IMR-90 (cell line): ENCODE measurements at regions not wholly inside any gene's neighbourhood (a gene's known extent, or its start where the extent isn't known, plus 50 kb on each side); places are given as distances from the start of the nearest gene placed in this dataset.

Experiments
- ATAC-seq: fragments of 200-7000 bp; cut with Tn5 transposase; 2 replicates; pipeline ENCODE4 v1.9.1; 2020; ENCODE audit warnings: low read depth, mild to moderate bottlenecking, moderate library complexity
- BruUV-seq: library from RNA; stranded (reverse); fragments of 400-500 nt; replicated peaks from 2 replicates; lab custom pipeline; 2021; lab: Mats Ljungman, UMichigan
- CTCF ChIA-PET: fragments of 300-600 bp; formaldehyde crosslinking; extraction: SDS; loops from one replicate; lab custom pipeline; 2021; ENCODE audit warnings: antibody characterized with exemption; lab: Yijun Ruan, JAX
- POLR2A ChIA-PET: fragments of 300-600 bp; sonication (Branson Sonifier 250); formaldehyde crosslinking; loops from one replicate; lab custom pipeline; 2022; ENCODE audit warnings: antibody characterized with exemption; ENCODE audit not compliant: unreplicated experiment; lab: Charles Lee
- DNase-seq: peaks from one replicate; pipeline ENCODE4 v3.0.0; 2013
- H2AFZ ChIP-seq: replicated peaks from 2 replicates; pipeline ENCODE3; 2013; ENCODE audit warnings: low read length, mild to moderate bottlenecking; ENCODE audit not compliant: poor library complexity
- H2AK5ac ChIP-seq: 2 replicates; pipeline ENCODE4 v1.6.1; 2013; ENCODE audit warnings: low read depth, low read length, inconsistent platforms
- H2AK9ac ChIP-seq: replicated peaks from 2 replicates; pipeline ENCODE3; 2013; ENCODE audit warnings: mild to moderate bottlenecking, low read depth, low read length, moderate library complexity; ENCODE audit not compliant: poor library complexity
- H2BK120ac ChIP-seq: 2 replicates; pipeline ENCODE4 v1.6.1; 2013; ENCODE audit warnings: low read depth, low read length, inconsistent platforms
- H2BK15ac ChIP-seq: 3 replicates; pipeline ENCODE4 v1.6.1; 2013; ENCODE audit warnings: low read depth, low read length, inconsistent platforms
- H2BK20ac ChIP-seq: 2 replicates; pipeline ENCODE4 v1.6.1; 2013; ENCODE audit warnings: low read depth, mild to moderate bottlenecking, inconsistent platforms, low read length, moderate library complexity
- H2BK5ac ChIP-seq: 2 replicates; pipeline ENCODE4 v1.6.1; 2013; ENCODE audit warnings: mild to moderate bottlenecking, low read depth, low read length, inconsistent platforms; ENCODE audit not compliant: poor library complexity, severe bottlenecking
- H3K14ac ChIP-seq: replicated peaks from 2 replicates; pipeline ENCODE4 v1.6.1; 2013; ENCODE audit warnings: low read depth, low read length, inconsistent platforms
- H3K18ac ChIP-seq: 2 replicates; pipeline ENCODE4 v1.6.1; 2013; ENCODE audit warnings: low read depth, low read length, control low read depth
- H3K23ac ChIP-seq: 2 replicates; pipeline ENCODE4 v1.6.1; 2013; ENCODE audit warnings: low read depth, low read length, inconsistent platforms
- H3K27ac ChIP-seq: 2 replicates; pipeline ENCODE4 v1.5.1; 2013; ENCODE audit warnings: mild to moderate bottlenecking, control low read depth, low read length; ENCODE audit not compliant: insufficient read depth
- H3K27me3 ChIP-seq: 2 replicates; pipeline ENCODE4 v1.6.1; 2013; ENCODE audit warnings: low read length; ENCODE audit not compliant: control insufficient read depth, insufficient read depth
- H3K36me3 ChIP-seq: 2 replicates; pipeline ENCODE4 v1.6.1; 2013; ENCODE audit warnings: low read length, mixed read lengths; ENCODE audit not compliant: control insufficient read depth, insufficient read depth
- H3K4ac ChIP-seq: 2 replicates; pipeline ENCODE4 v1.6.1; 2013; ENCODE audit warnings: low read depth, low read length, inconsistent platforms
- H3K4me1 ChIP-seq: 2 replicates; pipeline ENCODE4 v1.6.1; 2013; ENCODE audit warnings: low read length, mixed read lengths; ENCODE audit not compliant: control insufficient read depth, insufficient read depth
- H3K4me2 ChIP-seq: 2 replicates; pipeline ENCODE4 v1.6.1; 2013; ENCODE audit warnings: low read depth, mild to moderate bottlenecking, control low read depth, low read length, moderate library complexity
- H3K4me3 ChIP-seq: 2 replicates; pipeline ENCODE4 v1.5.1; 2013; ENCODE audit warnings: low read depth, mild to moderate bottlenecking, control low read depth, low read length, moderate library complexity; ENCODE audit not compliant: insufficient read depth
- H3K56ac ChIP-seq: 2 replicates; pipeline ENCODE4 v1.6.1; 2013; ENCODE audit warnings: low read length, inconsistent platforms; ENCODE audit not compliant: insufficient read depth; ENCODE audit errors: extremely low read depth
- H3K79me1 ChIP-seq, 2 experiments: 2 replicates each; pipeline ENCODE4 v1.6.1; 2013; ENCODE audit warnings: low read length in 2 of 2, inconsistent platforms in 1 of 2, low read depth in 1 of 2
- H3K9ac ChIP-seq: 2 replicates; pipeline ENCODE4 v1.6.1; 2013; ENCODE audit warnings: low read depth, low read length, control low read depth
- H3K9me1 ChIP-seq: 2 replicates; pipeline ENCODE4 v1.6.1; 2013; ENCODE audit warnings: low read length, inconsistent platforms; ENCODE audit not compliant: insufficient read depth
- H3K9me3 ChIP-seq: 2 replicates; pipeline ENCODE4 v1.6.1; 2013; ENCODE audit warnings: low read length; ENCODE audit not compliant: control insufficient read depth, insufficient read depth
- H4K20me1 ChIP-seq: 2 replicates; pipeline ENCODE4 v1.6.1; 2013; ENCODE audit warnings: low read length, inconsistent platforms; ENCODE audit not compliant: insufficient read depth
- H4K5ac ChIP-seq: 2 replicates; pipeline ENCODE4 v1.6.1; 2013; ENCODE audit warnings: mild to moderate bottlenecking, low read depth, low read length, control low read depth
- H4K8ac ChIP-seq, 2 experiments: 2 replicates each; pipeline ENCODE4 v1.6.1; 2013; ENCODE audit warnings: low read depth in 2 of 2, low read length in 2 of 2, control low read depth in 1 of 2, inconsistent platforms in 1 of 2
- H4K91ac ChIP-seq: 2 replicates; pipeline ENCODE4 v1.6.1; 2013; ENCODE audit warnings: low read depth, low read length, inconsistent platforms; ENCODE audit not compliant: insufficient read depth
- CEBPB ChIP-seq: IDR thresholded peaks from 2 replicates; pipeline ENCODE4 v1.6.1; 2012; ENCODE audit warnings: low read depth, low read length, improper control_type of control experiment
- FOS ChIP-seq: fragments of 150-350 bp; IDR thresholded peaks from 2 replicates; pipeline ENCODE4 v1.6.1; 2016; ENCODE audit warnings: low read depth, low read length
- NFE2L2 ChIP-seq: fragments of 150-350 bp; IDR thresholded peaks from 2 replicates; pipeline ENCODE4 v1.6.1; 2016; ENCODE audit warnings: low read depth, mild to moderate bottlenecking, low read length
- WGBS, 2 experiments: methylation state at CpG; one replicate each; pipeline versions ENCODE4 v1.1.5 to v1.1.7; 2013; ENCODE audit warnings: missing lambda C conversion rate in 2 of 2; ENCODE audit not compliant: insufficient read length in 1 of 2; ENCODE audit errors: extremely low coverage in 2 of 2; 5-methylcytosine and 5-hydroxymethylcytosine counted together
- dilution Hi-C: fragments of 300-500 bp; cut with HindIII; formaldehyde crosslinking; loops from one replicate; pipeline ENCODE4 v1.14.3; 2018; ENCODE audit warnings: low sequenced_read_pairs; ENCODE audit not compliant: unreplicated experiment
- in situ Hi-C: fragments of 300-500 bp; cut with MboI; formaldehyde crosslinking; loops from 3 replicates; pipeline ENCODE4 v1.14.3; 2019; ENCODE audit warnings: low sequenced_read_pairs, inconsistent platforms, mixed read lengths
- intact Hi-C: fragments of 100-400 bp; cut with micrococcal nuclease; formaldehyde crosslinking; loops from 2 replicates; pipeline ENCODE4 v1.10.0; 2022

- Histone ChIP-seq H3K4ac (no peak overlapping the region), H2AK9ac (no peak overlapping the region), H2AFZ (no peak overlapping the region), H3K14ac (no peak overlapping the region), H3K18ac (no peak overlapping the region), H4K91ac (no peak overlapping the region), H2BK20ac (no peak overlapping the region), H4K20me1 (no peaks in the 10 kb centered on the region), H3K4me3 (no peak overlapping the region), H3K23ac (no peak overlapping the region), H3K9me1 (no peaks in the 10 kb centered on the region), H3K56ac (no peak overlapping the region), H2BK120ac (no peak overlapping the region), H3K27ac (peak overlapping the region; percentile 27; the same call in 1 of the 2 replicates), H3K9me3 (no peaks in the 10 kb centered on the region; the same call in 1 of the 2 replicates), H3K9ac (no peak overlapping the region), H4K8ac (no peak overlapping the region), H3K79me1 (no peaks in the 10 kb centered on the region), H2BK15ac (no peak overlapping the region; the same call in 2 of the 3 replicates), H2AK5ac (no peak overlapping the region), H3K4me2 (no peak overlapping the region), H4K5ac (no peak overlapping the region), H2BK5ac (no peak overlapping the region), H3K36me3 (no peaks in the 10 kb centered on the region), H3K27me3 (peaks cover 5% of the 10 kb centered on the region; the same call in 1 of the 2 replicates), H3K4me1 (peaks cover 4% of the 10 kb centered on the region; the same call in 1 of the 2 replicates)
- dilution Hi-C loops: no loop called here
- ATAC-seq: peak; percentile 93
- BruUV-seq: no TSS peak
- intact Hi-C loops: no loop called here
- peak; percentile 93 for DNase-seq
- 0% methylated on average over 1 of the region's 4 CpGs; no CpG with 5 or more reads in 1 of the 2 experiments for WGBS, 2 experiments
- in situ Hi-C loops: no loop called here
- TF ChIP-seq NFE2L2 (no peak), FOS (peak; percentile 80), CEBPB (peak; percentile 59)
- ChIA-PET POLR2A (no interaction called here), CTCF (no interaction called here)
Observed at GRCh38 chr6:111938710-111939109, 65.5 kb upstream of the FYN start.
